GM12865 (cell line): ENCODE measurements at regions not wholly inside any gene's neighbourhood (a gene's known extent, or its start where the extent isn't known, plus 50 kb on each side); places are given as distances from the start of the nearest gene placed in this dataset.

Source experiments
- DNase-seq: peaks from one replicate; pipeline ENCODE4 v3.0.0; 2010; ENCODE audit warnings: low read depth
- H3K4me3 ChIP-seq: 2 replicates; pipeline ENCODE4 v1.5.1; 2011; ENCODE audit warnings: mild to moderate bottlenecking, low read depth, low read length, control low read depth
- TF ChIP-seq, protein P1 (sequence below): IDR thresholded peaks from 2 replicates; pipeline ENCODE4 v1.5.1; 2011; ENCODE audit warnings: low read length, control low read depth, low read depth, inconsistent platforms; ENCODE audit not compliant: insufficient read depth; ENCODE audit errors: missing control alignments

DNA sequence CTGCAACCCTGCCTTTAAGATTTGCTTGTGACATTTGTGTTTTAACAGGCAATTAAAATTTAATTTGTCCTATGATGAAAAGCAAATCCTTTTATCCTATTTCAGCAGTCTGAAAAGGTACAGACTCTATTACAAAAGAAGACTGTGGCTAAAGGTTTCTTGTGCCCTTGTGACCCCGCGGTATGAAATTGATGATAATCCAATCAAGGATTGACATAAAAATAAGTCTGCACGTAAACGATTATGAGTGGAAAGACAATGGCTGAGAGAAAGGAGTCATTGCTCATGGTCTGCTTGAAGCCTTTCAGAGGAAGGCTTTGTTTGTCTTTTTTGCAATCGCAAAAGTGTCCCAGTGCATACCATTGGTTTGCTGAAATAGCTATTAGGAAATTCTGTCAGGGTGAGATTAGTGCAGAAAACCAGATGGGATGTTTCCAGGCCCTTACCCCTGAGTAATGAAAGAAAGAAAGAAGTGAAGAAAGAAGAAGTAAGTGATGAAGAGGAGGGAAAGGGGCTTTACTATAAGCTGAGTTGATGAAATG, 867.8 kb upstream of the CDH8 start:
- DNase-seq = no peak
- TF ChIP-seq, protein P1, sequence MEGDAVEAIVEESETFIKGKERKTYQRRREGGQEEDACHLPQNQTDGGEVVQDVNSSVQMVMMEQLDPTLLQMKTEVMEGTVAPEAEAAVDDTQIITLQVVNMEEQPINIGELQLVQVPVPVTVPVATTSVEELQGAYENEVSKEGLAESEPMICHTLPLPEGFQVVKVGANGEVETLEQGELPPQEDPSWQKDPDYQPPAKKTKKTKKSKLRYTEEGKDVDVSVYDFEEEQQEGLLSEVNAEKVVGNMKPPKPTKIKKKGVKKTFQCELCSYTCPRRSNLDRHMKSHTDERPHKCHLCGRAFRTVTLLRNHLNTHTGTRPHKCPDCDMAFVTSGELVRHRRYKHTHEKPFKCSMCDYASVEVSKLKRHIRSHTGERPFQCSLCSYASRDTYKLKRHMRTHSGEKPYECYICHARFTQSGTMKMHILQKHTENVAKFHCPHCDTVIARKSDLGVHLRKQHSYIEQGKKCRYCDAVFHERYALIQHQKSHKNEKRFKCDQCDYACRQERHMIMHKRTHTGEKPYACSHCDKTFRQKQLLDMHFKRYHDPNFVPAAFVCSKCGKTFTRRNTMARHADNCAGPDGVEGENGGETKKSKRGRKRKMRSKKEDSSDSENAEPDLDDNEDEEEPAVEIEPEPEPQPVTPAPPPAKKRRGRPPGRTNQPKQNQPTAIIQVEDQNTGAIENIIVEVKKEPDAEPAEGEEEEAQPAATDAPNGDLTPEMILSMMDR = no peak
- H3K4me3 ChIP-seq = no peak overlapping the region

- TF ChIP-seq, protein P1 = no peak
- no peak overlapping the region for H3K4me3 ChIP-seq
- DNase-seq = no peak
These were observed 863.5 kb upstream of the CDH8 start for GRCh38 chr16:62899737-62900136.

GRCh38 chr16:62889097-62889496, 852.9 kb upstream of the CDH8 start:
- H3K4me3 ChIP-seq = no peak overlapping the region
- no peak for DNase-seq
- TF ChIP-seq, protein P1 = no peak

DNA sequence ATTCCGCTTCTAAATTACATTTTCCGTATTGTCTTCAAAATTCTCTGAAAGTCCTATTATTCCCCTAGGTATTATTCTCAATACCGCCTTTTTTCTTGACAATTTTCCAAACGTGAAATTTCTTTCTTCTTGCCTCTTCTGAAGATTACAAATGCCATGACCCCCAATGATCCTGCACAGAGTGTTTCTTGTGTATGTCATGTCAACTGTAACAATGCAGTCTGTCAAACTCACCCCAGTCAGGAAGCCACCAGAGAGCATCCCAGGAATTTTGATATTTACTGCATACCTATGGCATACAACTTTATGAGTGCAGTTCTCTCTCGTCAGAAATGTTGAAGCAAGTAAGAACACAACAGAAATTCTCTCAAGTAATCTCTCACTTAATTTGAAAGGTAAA, 847.3 kb upstream of the CDH8 start:
- no peak for DNase-seq
- H3K4me3 ChIP-seq = no peak overlapping the region
- TF ChIP-seq, protein P1 = no peak

DNA sequence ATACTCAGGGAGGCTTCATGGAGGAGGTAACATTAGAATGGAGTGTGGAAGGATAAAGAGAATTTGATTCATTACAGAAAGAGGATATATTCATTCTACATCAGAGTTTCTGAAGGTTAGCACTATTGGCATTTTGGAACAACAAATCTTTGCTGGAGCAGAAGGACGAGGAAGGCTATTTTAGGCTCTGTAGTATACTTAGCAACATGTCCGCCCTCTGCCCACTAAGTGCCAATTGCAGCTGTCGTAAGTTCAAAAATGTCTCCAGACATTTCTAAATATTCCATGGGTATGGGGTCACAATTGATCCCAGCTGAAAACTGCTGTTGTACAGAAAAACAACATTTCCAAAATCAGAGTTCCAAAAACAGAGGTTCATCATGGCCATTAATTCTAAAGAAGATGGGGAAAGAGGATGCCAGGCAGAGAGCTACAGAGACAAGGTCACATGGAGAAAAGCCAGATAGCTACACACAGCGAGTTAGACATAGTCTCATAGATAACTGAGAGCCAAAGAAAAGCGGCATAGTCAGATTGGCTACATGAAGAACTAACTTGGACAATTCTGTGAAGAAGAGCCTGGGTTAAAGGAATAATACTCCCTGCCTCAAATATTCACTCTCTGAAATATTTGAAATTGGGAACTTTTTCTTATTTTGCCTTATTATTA, 846.4 kb upstream of the CDH8 start:
- TF ChIP-seq, protein P1 = no peak
- no peak for DNase-seq

DNA sequence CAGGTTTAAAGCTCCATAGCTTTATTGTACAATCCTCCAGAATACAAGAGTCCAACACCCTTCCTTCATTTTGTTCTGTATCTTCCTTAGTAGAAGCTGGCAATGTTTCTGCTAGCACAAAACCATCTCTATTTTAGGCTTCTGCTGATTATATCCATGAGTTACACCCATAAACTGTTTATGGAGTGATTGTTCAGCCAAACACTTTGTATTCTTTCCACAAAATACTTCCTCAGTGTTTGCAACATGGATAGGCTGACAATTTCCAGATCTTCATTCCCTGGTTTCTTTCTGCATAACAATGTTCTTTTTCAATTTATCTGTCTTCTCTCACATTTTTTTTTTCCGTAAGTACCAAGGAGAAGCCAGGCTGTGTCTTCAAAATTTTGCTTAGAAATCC, 839.9 kb upstream of the CDH8 start:
- TF ChIP-seq, protein P1 = no peak
- no peak for DNase-seq
- H3K4me3 ChIP-seq = no peak overlapping the region

More for the DNA sequence above, 846.4 kb upstream of the CDH8 start:
- H3K4me3 ChIP-seq = no peak overlapping the region

DNA sequence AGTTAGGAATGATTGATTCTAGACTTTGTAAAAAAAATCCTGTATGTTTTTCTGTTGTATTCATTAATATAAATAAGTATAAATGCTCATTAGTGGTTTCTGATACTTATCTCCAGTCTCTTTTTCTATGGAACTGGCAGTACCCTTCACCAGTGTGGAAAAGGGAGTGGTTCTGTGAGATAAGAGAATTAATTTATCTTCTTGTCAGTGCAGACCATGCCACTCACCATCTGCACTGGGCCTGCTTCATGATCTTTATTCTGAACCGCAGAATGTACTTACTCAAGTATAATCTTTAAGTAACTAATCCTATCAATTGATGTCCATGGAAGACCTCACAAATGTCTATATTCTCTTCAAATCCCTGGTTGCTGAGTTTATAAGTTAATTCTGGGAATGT, 836.1 kb upstream of the CDH8 start:
- H3K4me3 ChIP-seq = no peak overlapping the region
- TF ChIP-seq, protein P1 = no peak
- no peak for DNase-seq
